ENCODE measurements at regions not wholly inside any gene's neighbourhood (a gene's known extent, or its start where the extent isn't known, plus 50 kb on each side); places are given as distances from the start of the nearest gene placed in this dataset.

- no peak for TF ChIP-seq POLR2A (IDR thresholded peaks at IDR 0.05; ENCODE audit: low read length)
- TF ChIP-seq GATA1 (IDR thresholded peaks at IDR 0.05; ENCODE audit: low read depth, low read length), result no peak
Measured at GRCh38 chr6:145074805-145075204, 660.5 kb downstream of the EPM2A start.
